CD4-positive, alpha-beta T cell treated with Interleukin-15 for 1 hour (primary cell): ENCODE measurements at regions not wholly inside any gene's neighbourhood (a gene's known extent, or its start where the extent isn't known, plus 50 kb on each side); places are given as distances from the start of the nearest gene placed in this dataset.

Experiments used
- DNase-seq: peaks from one replicate; pipeline ENCODE4 v3.0.0-alpha.2; 2020

DNA sequence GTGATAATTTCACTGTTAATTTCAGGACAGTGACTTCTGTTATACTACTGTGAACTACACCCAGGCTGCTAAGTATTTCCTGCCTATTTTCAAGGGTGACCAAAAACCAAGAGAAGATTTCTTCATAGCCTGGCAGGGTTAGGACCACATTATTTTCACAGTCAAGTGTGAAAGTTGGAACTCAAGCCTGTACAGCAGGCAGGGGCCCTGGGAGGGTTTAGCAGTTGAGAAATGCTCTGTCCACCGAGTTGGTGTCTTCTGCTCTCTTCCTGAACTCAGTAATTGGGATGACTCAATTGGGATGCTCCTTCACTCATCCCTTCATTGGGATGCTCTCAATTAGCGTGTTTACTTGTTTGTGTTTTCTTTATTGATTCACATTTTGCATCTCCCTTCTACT is 347.3 kb upstream of the CDH11 start:
- no peak for DNase-seq

GRCh38 chr16:65468133-65468532 is 346.3 kb upstream of the CDH11 start:
- no peak for DNase-seq

DNA sequence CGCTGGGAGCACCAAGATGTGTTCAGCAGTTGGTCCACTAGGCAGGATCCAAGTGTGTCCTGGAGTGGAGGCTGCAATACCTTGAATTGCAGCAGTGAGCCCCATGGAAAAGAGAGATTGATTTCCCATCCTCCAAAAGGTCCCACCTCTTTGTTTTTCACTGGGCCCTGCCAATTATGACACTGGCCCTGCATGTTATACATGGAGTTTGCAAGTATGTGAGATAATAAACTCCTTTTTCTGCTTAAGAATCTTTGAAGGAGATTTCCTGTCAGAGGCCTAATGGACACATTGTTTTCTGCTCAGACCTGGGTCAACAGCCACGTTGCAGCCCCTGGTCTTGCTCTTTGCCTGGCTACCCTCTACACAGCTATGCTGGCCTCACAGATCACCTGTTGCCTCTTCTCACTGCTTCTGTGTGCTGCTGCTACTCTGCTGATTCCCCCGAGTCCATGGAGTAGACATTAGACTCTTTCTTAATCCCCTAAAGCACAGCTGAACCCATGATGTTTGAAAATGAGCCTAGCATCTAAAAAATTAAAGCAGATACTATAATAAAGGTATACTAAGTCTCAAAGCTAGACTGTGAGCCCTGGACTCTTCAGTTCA is 341.9 kb upstream of the CDH11 start:
- DNase-seq, result no peak

DNA sequence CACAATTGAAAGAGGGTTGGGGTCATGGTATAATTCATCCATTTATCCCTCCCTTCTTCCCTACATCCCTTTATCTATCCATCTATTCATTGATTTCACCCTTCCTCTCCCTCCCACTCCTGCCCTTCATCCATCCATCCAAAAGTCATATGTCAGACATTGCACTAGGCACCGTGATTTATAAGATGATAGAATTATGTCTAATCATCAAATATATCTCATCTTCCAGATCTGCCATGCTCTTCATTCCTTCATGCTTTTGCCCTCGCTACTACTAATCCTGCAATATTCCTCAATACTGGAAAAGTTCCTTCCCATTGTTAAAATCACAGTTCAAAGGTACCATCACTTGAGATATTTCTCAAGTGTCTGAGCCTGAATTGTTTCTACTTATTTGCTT is 335.2 kb upstream of the CDH11 start:
- DNase-seq, result no peak

DNA sequence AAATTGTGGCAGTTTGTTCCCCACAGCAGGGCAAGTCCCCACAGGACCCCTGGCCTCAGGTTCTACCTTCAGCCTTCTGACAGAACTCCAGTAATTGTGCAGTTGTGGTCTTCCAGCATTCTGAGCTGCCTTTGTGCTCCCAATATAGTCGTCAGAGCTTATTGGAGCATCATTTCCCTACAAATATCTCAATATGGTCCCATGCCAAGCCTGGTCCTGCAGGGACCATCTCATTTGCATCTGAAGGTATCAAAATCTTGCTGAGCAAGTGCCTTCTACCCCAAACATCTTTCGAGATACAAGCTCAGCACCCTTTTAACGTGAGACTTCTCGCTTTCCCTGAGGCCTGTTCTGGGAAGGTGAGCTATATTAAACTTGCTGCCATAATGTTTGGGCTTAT is 333.9 kb upstream of the CDH11 start:
- DNase-seq, result no peak

- DNase-seq, result no peak
These were observed 331.8 kb upstream of the CDH11 start for GRCh38 chr16:65453646-65454045.

DNA sequence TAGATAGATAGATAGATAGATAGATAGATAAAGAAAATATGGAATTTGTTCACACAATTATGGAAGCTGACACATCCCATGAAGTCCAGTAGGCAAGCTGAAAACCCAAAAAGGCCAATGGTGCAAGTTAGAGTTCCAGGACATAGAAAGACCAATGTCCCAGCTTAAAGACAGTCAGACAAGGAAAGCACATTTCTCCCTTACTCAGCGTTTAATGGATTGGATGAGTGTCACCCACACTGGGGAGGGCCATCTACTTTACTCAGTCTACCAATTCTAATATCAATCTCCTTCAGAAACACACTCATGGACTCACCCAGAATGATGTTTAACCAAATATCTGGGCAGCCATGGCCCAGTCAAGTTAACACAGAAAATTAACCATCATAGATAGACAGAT is 327.7 kb upstream of the CDH11 start:
- no peak for DNase-seq

GRCh38 chr16:65446427-65446826 is 324.6 kb upstream of the CDH11 start:
- no peak for DNase-seq

GRCh38 chr16:65445313-65446260 is 323.7 kb upstream of the CDH11 start:
- no peak for DNase-seq

DNA sequence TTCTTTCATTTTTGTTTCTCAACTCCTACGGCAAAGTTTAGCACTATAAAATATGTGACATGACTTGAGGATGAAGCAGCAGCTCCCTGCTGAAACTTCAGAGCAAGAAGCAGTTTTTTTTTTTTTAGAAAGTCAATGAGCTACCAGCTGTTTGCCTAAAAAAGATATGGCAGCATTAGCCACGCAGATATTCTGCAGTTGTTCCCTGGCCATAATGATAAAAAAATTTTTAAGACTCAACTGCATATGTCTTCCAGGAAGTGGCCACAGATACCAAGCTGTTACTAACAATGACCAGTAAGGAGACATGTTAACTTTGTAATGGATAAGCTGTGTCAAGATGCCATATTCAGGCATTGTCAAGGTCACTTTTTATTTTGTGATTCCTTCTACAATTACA is 319.6 kb upstream of the CDH11 start:
- DNase-seq, result no peak

GRCh38 chr16:65429504-65430181 is 307.8 kb upstream of the CDH11 start:
- no peak for DNase-seq

- no peak for DNase-seq
These were observed 304.6 kb upstream of the CDH11 start for GRCh38 chr16:65426484-65426883.

DNA sequence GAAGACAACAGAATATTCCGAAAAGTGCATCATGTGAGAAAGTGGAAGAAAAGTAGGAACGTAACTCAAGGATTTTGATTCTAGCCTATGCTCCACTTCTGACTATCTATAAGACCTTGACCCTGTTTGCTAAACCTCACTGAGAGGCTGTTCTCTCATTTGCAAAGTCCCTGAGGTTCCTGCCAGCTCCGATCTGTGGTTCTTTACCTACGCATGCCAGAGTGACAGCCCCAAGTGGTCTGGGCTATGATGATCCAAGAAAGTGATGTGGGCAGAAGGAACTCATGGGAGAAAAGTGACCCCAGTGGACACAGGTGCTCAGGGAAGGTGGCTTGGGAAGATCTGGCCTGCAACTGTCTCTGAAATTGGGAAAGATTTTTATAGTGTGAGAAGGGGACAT is 301.1 kb upstream of the CDH11 start:
- DNase-seq, result no peak

DNA sequence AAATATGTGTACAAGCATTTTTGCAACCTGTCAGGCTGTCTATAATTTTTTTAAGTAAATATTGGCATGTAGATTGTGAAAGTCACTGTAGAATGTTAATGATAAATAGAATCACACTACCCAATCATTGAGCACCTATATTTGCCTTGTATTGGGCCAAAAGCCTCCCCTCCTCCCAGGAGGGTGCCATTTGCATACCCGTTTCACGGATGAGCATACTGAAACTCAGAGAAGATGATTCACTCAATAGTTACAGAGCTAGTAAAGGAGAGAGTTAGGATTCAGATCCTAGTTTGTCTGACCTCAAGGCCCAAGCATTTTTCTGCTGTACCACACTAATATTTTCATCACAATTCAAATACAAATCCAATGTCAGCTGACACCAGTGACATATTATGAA is 299.7 kb upstream of the CDH11 start:
- no peak for DNase-seq

- DNase-seq, result no peak
These were observed 296.6 kb upstream of the CDH11 start for GRCh38 chr16:65418435-65418834.

GRCh38 chr16:65415460-65415859 is 293.6 kb upstream of the CDH11 start:
- no peak for DNase-seq

- no peak for DNase-seq
These were observed 292.6 kb upstream of the CDH11 start for GRCh38 chr16:65414284-65414984.

GRCh38 chr16:65413861-65414260 is 292.0 kb upstream of the CDH11 start:
- no peak for DNase-seq

DNA sequence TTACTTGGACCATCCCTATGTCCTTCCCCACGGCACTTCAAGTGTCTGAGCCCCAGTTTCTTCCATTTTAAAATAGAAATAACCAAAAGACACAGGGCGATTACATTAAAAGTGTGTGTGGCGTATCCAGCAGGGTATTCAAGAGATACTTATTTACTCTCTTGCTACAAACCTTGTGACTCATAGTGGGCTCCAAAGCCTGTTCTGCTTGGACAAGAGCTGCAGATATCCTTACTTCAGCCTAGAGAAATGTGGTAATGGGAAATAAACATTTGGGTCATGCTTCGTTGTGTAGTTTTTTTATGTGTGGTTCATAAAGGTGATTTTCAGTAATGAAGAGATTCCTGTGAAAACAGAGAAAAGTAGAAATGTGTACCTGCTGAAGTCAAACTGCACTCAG is 288.9 kb upstream of the CDH11 start:
- no peak for DNase-seq

- no peak for DNase-seq
These were observed 287.6 kb upstream of the CDH11 start for GRCh38 chr16:65409510-65409909.

- no peak for DNase-seq
These were observed 285.1 kb upstream of the CDH11 start for GRCh38 chr16:65406933-65407332.

DNA sequence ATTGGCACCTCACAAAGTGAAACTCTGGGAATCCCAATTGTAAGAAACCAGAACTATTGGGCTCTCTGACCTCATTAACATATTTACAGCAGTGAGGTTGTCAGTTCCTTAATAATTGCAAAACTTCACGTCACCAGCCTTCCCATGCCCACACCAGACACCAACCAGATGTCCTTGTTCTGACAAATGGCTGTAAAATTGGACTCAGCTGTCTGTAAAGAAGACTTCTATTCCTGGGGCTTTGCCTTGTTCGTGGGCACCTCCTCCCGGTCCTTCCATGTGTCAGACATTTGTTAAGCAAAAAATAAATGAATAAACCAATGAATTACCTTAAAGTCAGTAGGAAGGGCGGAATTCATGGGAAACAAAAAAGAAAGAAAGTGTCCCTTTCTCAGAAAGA is 284.3 kb upstream of the CDH11 start:
- no peak for DNase-seq

GRCh38 chr16:65394281-65394680 is 272.4 kb upstream of the CDH11 start:
- DNase-seq, result no peak
